ENCODE measurements at regions not wholly inside any gene's neighbourhood (a gene's known extent, or its start where the extent isn't known, plus 50 kb on each side); places are given as distances from the start of the nearest gene placed in this dataset.

GRCh38 chr13:100734194-100734720 is 59.7 kb upstream of the TMTC4 start (continued):
- TF ChIP-seq AGO1 (IDR thresholded peaks at IDR 0.05; ENCODE audit: low read depth, low read length, poor library complexity, severe bottlenecking) (no peak), ZNF775 (CRISPR knock-in tag; IDR thresholded peaks at IDR 0.05; ENCODE audit: borderline replicate concordance) (peak; percentile 52; the same call in 1 of the 2 replicates), ETV5 (CRISPR knock-in tag; IDR thresholded peaks at IDR 0.05; ENCODE audit: borderline replicate concordance) (peak; percentile 92), MED1 (CRISPR knock-in tag; IDR thresholded peaks at IDR 0.05) (peak; percentile 92), MEIS2 (CRISPR knock-in tag; IDR thresholded peaks at IDR 0.05) (0 out of 2 replicates have a peak, but pooled peaks have one; percentile 55), BRCA1 (CRISPR knock-in tag; IDR thresholded peaks at IDR 0.05) (no peak), KDM3A (CRISPR knock-in tag; IDR thresholded peaks at IDR 0.05; ENCODE audit: low read depth) (0 out of 2 replicates have a peak, but pooled peaks have one; percentile 34), TRAFD1 (CRISPR knock-in tag; IDR thresholded peaks at IDR 0.05; ENCODE audit: borderline replicate concordance) (no peak), PHF21A (CRISPR knock-in tag; IDR thresholded peaks at IDR 0.05) (peak; percentile 92), DMTF1 (CRISPR knock-in tag; IDR thresholded peaks at IDR 0.05) (no peak), ZNF235 (CRISPR knock-in tag; IDR thresholded peaks at IDR 0.05; ENCODE audit: borderline replicate concordance) (no peak), GATAD1 (CRISPR knock-in tag; IDR thresholded peaks at IDR 0.05) (no peak), HHEX (CRISPR knock-in tag; IDR thresholded peaks at IDR 0.05) (peak; percentile 84), POLR2AphosphoS5 (IDR thresholded peaks at IDR 0.05; ENCODE audit: low read depth, low read length) (no peak), ZNF331 (CRISPR knock-in tag; IDR thresholded peaks at IDR 0.05) (peak; percentile 75; the same call in 1 of the 2 replicates), ZNF382 (CRISPR knock-in tag; IDR thresholded peaks at IDR 0.05; ENCODE audit: borderline replicate concordance) (no peak), ZNF33B (CRISPR knock-in tag; IDR thresholded peaks at IDR 0.05) (no peak), NR1H2 (CRISPR knock-in tag; IDR thresholded peaks at IDR 0.05; ENCODE audit: borderline replicate concordance, low read depth) (no peak), DPF2 (CRISPR knock-in tag; IDR thresholded peaks at IDR 0.05; ENCODE audit: borderline replicate concordance, low read depth) (peak; percentile 88), ZNF883 (CRISPR knock-in tag; IDR thresholded peaks at IDR 0.05; ENCODE audit: not compliant biosample characterization) (no peak)
- TF ChIP-seq, protein P1, sequence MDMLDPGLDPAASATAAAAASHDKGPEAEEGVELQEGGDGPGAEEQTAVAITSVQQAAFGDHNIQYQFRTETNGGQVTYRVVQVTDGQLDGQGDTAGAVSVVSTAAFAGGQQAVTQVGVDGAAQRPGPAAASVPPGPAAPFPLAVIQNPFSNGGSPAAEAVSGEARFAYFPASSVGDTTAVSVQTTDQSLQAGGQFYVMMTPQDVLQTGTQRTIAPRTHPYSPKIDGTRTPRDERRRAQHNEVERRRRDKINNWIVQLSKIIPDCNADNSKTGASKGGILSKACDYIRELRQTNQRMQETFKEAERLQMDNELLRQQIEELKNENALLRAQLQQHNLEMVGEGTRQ (IDR thresholded peaks at IDR 0.05; ENCODE audit: low read depth, low read length) = no peak
- TF ChIP-seq, protein P1 (CRISPR knock-in tag; IDR thresholded peaks at IDR 0.05; ENCODE audit: borderline replicate concordance) = no peak
- TF ChIP-seq, protein P2, sequence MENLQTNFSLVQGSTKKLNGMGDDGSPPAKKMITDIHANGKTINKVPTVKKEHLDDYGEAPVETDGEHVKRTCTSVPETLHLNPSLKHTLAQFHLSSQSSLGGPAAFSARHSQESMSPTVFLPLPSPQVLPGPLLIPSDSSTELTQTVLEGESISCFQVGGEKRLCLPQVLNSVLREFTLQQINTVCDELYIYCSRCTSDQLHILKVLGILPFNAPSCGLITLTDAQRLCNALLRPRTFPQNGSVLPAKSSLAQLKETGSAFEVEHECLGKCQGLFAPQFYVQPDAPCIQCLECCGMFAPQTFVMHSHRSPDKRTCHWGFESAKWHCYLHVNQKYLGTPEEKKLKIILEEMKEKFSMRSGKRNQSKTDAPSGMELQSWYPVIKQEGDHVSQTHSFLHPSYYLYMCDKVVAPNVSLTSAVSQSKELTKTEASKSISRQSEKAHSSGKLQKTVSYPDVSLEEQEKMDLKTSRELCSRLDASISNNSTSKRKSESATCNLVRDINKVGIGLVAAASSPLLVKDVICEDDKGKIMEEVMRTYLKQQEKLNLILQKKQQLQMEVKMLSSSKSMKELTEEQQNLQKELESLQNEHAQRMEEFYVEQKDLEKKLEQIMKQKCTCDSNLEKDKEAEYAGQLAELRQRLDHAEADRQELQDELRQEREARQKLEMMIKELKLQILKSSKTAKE (CRISPR knock-in tag; IDR thresholded peaks at IDR 0.05; ENCODE audit: borderline replicate concordance) = peak; percentile 86
